Suprapubic skin (tissue), 4 donors: ENCODE measurements at regions not wholly inside any gene's neighbourhood (a gene's known extent, or its start where the extent isn't known, plus 50 kb on each side); places are given as distances from the start of the nearest gene placed in this dataset.

ENCODE experiments used
- POLR2A ChIP-seq, 2 donors: fragments of 450-650 bp; IDR thresholded peaks; one replicate each; pipeline ENCODE4 v1.6.1; 2017; ENCODE audit warnings: antibody characterized with exemption in 2 of 2, mild to moderate bottlenecking in 2 of 2, moderate library complexity in 2 of 2
- POLR2AphosphoS5 ChIP-seq, 3 donors: sonication (generic); formaldehyde crosslinking; IDR thresholded peaks; one replicate each; pipeline ENCODE4 v1.6.1; 2017; ENCODE audit warnings: antibody characterized with exemption in 3 of 3
- TF ChIP-seq, protein P1 (sequence below), 2 donors: fragments of 200-600 bp in 1 of 2; fragments of 450-650 bp in 1 of 2; sonication (generic) in 1 of 2; IDR thresholded peaks; one replicate each; pipeline ENCODE4 v1.5.1; 2016 to 2019; ENCODE audit warnings: antibody characterized with exemption in 2 of 2, mild to moderate bottlenecking in 1 of 2, moderate library complexity in 1 of 2

DNA sequence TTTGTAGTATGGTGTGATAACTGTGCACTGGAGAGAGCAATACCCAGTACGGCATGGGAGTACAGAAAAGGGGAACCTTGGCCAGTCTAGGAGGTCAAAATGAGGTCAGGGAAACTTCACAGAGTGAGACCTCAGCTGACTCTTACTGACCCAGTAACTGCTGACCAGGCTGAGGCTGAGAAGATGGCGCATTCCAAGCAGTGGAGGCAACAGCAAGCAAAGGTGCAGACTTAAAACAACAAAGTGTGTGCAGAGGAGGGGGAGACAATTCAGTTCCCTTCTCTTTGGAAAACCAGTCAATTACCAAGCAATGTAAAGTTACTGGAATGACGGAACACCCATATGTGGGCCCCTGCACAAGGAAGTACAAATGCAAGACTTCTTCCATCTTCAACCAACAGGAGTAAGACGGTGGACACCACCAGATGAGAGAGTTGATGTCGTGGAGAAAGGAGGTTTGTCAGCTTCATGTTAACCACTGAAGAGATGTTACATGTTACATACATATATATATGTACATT, 54.6 kb upstream of the PRDX6 start:
- TF ChIP-seq, protein P1, sequence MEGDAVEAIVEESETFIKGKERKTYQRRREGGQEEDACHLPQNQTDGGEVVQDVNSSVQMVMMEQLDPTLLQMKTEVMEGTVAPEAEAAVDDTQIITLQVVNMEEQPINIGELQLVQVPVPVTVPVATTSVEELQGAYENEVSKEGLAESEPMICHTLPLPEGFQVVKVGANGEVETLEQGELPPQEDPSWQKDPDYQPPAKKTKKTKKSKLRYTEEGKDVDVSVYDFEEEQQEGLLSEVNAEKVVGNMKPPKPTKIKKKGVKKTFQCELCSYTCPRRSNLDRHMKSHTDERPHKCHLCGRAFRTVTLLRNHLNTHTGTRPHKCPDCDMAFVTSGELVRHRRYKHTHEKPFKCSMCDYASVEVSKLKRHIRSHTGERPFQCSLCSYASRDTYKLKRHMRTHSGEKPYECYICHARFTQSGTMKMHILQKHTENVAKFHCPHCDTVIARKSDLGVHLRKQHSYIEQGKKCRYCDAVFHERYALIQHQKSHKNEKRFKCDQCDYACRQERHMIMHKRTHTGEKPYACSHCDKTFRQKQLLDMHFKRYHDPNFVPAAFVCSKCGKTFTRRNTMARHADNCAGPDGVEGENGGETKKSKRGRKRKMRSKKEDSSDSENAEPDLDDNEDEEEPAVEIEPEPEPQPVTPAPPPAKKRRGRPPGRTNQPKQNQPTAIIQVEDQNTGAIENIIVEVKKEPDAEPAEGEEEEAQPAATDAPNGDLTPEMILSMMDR (IDR thresholded peaks at IDR 0.05), result no peak
- TF ChIP-seq POLR2AphosphoS5 (IDR thresholded peaks at IDR 0.05) (no peak), POLR2A (IDR thresholded peaks at IDR 0.05) (no peak)
